Astrocyte of the cerebellum (primary cell): ENCODE measurements at regions not wholly inside any gene's neighbourhood (a gene's known extent, or its start where the extent isn't known, plus 50 kb on each side); places are given as distances from the start of the nearest gene placed in this dataset.

ENCODE experiments used
- DNase-seq: peaks from one replicate; pipeline ENCODE4 v3.0.0-alpha.2; 2011; ENCODE audit warnings: low read depth
- H3K4me3 ChIP-seq: 2 replicates; pipeline ENCODE4 v1.5.1; 2011; ENCODE audit warnings: mild to moderate bottlenecking, low read depth, low read length, moderate library complexity
- CTCF ChIP-seq: IDR thresholded peaks from 2 replicates; pipeline ENCODE4 v1.5.1; 2012; ENCODE audit warnings: low read length, low read depth, moderate library complexity, mild to moderate bottlenecking; ENCODE audit errors: missing control alignments
- in situ Hi-C: cut with HindIII; loops from 2 replicates; pipeline ENCODE4 v1.10.0; 2017; ENCODE audit warnings: low sequenced_read_pairs

GRCh38 chr15:95291898-95292472 is 1038.5 kb upstream of the NR2F2 start:
- in situ Hi-C loops, result no loop called here
- TF ChIP-seq CTCF, result peak; percentile 53
- no peak overlapping the region for H3K4me3 ChIP-seq
- DNase-seq, result no peak

- TF ChIP-seq CTCF, result no peak
- in situ Hi-C loops, result no loop called here
- DNase-seq, result no peak
- no peak overlapping the region for H3K4me3 ChIP-seq
These were observed 1037.6 kb upstream of the NR2F2 start for GRCh38 chr15:95292785-95293450.

GRCh38 chr15:95293456-95294031 is 1037.0 kb upstream of the NR2F2 start:
- no peak for TF ChIP-seq CTCF
- H3K4me3 ChIP-seq, result no peak overlapping the region
- in situ Hi-C loops, result no loop called here
- no peak for DNase-seq

GRCh38 chr15:95295363-95295762 is 1035.1 kb upstream of the NR2F2 start:
- in situ Hi-C loops, result no loop called here
- TF ChIP-seq CTCF, result no peak
- DNase-seq, result no peak
- H3K4me3 ChIP-seq, result no peak overlapping the region

- TF ChIP-seq CTCF, result no peak
- no peak overlapping the region for H3K4me3 ChIP-seq
- DNase-seq, result no peak
- in situ Hi-C loops, result no loop called here
These were observed 1034.4 kb upstream of the NR2F2 start for GRCh38 chr15:95295896-95296625.

GRCh38 chr15:95296643-95297042 is 1033.9 kb upstream of the NR2F2 start:
- no peak for DNase-seq
- no peak overlapping the region for H3K4me3 ChIP-seq
- TF ChIP-seq CTCF, result no peak
- in situ Hi-C loops, result no loop called here
